SK-N-SH (cell line): ENCODE measurements at regions not wholly inside any gene's neighbourhood (a gene's known extent, or its start where the extent isn't known, plus 50 kb on each side); places are given as distances from the start of the nearest gene placed in this dataset.

Experiments
- CTCF ChIA-PET: fragments of 300-600, 350-600 bp; formaldehyde crosslinking; extraction: SDS; loops from one replicate; lab custom pipeline; 2021; lab: Yijun Ruan, JAX
- POLR2A ChIA-PET: fragments of 350-600 bp; sonication (Branson Sonifier 250); formaldehyde crosslinking; extraction: SDS; loops from one replicate; lab custom pipeline; 2020; ENCODE audit warnings: antibody characterized with exemption, inconsistent platforms; lab: Yijun Ruan, JAX
- DNase-seq: peaks from one replicate; pipeline ENCODE4 v3.0.0; 2012
- H2AFZ ChIP-seq: fragments of 200-600 bp; sonication (generic); 2 replicates; pipeline ENCODE4 v1.8.1; 2016; ENCODE audit warnings: antibody characterized with exemption, mild to moderate bottlenecking, low read depth
- H3F3A ChIP-seq: fragments of 200-600 bp; sonication (generic); replicated peaks from 2 replicates; pipeline ENCODE3; 2016; ENCODE audit warnings: antibody characterized with exemption, mild to moderate bottlenecking; ENCODE audit not compliant: insufficient read depth
- H3K27ac ChIP-seq, 2 experiments: fragments of 200-500 bp in 1 of 2; fragments of 200-600 bp in 1 of 2; sonication (Bioruptor generic) in 1 of 2; sonication (generic), shearing (Covaris generic) in 1 of 2; 2 replicates each; pipeline versions ENCODE4 v1.5.1 to v1.6.1; 2014 to 2016; ENCODE audit warnings: low read depth in 2 of 2, inconsistent platforms in 1 of 2, low read length in 1 of 2, mild to moderate bottlenecking in 1 of 2, mixed read lengths in 1 of 2
- H3K27me3 ChIP-seq: fragments of 200-600 bp; sonication (generic), shearing (Covaris generic); 2 replicates; pipeline ENCODE4 v1.6.1; 2016; ENCODE audit warnings: mixed run types; ENCODE audit not compliant: insufficient read depth
- H3K36me3 ChIP-seq, 2 experiments: fragments of 200-500 bp in 1 of 2; fragments of 200-600 bp in 1 of 2; sonication (Bioruptor generic) in 1 of 2; sonication (generic) in 1 of 2; replicated peaks in 1 of 2; 2 replicates each; pipeline versions ENCODE3 to v1.5.1; 2014 to 2016; ENCODE audit warnings: low read length in 1 of 2, mild to moderate bottlenecking in 1 of 2; ENCODE audit not compliant: insufficient read depth in 2 of 2, control insufficient read depth in 1 of 2
- H3K4me1 ChIP-seq, 2 experiments: fragments of 200-500 bp in 1 of 2; fragments of 200-600 bp in 1 of 2; sonication (Bioruptor generic) in 1 of 2; sonication (generic), shearing (Covaris generic) in 1 of 2; 2 replicates each; pipeline versions ENCODE4 v1.5.1 to v1.6.1; 2014 to 2016; ENCODE audit warnings: low read depth in 1 of 2, low read length in 1 of 2, mixed run types in 1 of 2; ENCODE audit not compliant: insufficient read depth in 2 of 2, control insufficient read depth in 1 of 2
- H3K4me2 ChIP-seq: fragments of 200-600 bp; sonication (generic), shearing (Covaris generic); 2 replicates; pipeline ENCODE4 v1.6.1; 2017; ENCODE audit warnings: mixed run types
- H3K4me3 ChIP-seq, 2 experiments: fragments of 200-500 bp in 1 of 2; fragments of 200-600 bp in 1 of 2; sonication (Bioruptor generic) in 1 of 2; sonication (generic), shearing (Covaris generic) in 1 of 2; 2 replicates each; pipeline versions ENCODE4 v1.5.1 to v1.8.1; 2014 to 2016; ENCODE audit warnings: low read depth in 2 of 2, inconsistent platforms in 1 of 2, low read length in 1 of 2, mild to moderate bottlenecking in 1 of 2, mixed read lengths in 1 of 2, moderate library complexity in 1 of 2
- H3K79me2 ChIP-seq: fragments of 200-600 bp; sonication (generic); 2 replicates; pipeline ENCODE4 v1.8.1; 2017; ENCODE audit warnings: mild to moderate bottlenecking; ENCODE audit not compliant: insufficient read depth
- H3K9ac ChIP-seq: fragments of 200-600 bp; sonication (generic); 2 replicates; pipeline ENCODE4 v1.6.1; 2017; ENCODE audit warnings: mixed run types
- H3K9me2 ChIP-seq: fragments of 200-600 bp; sonication (generic); 2 replicates; pipeline ENCODE4 v1.6.1; 2017; ENCODE audit warnings: mixed run types
- H3K9me3 ChIP-seq: fragments of 200-600 bp; sonication (generic); 2 replicates; pipeline ENCODE4 v1.6.1; 2017; ENCODE audit warnings: mixed run types, mild to moderate bottlenecking, moderate library complexity
- H4K20me1 ChIP-seq: fragments of 200-600 bp; sonication (generic); 2 replicates; pipeline ENCODE4 v1.6.1; 2017; ENCODE audit warnings: mild to moderate bottlenecking, mixed run types; ENCODE audit not compliant: insufficient read depth
- ELF1 ChIP-seq: IDR thresholded peaks from 2 replicates; pipeline ENCODE4 v1.4.0; 2012
- EZH2phosphoT487 ChIP-seq: fragments of 200-600 bp; sonication (generic); IDR thresholded peaks from 2 replicates; pipeline ENCODE4 v1.6.1; 2017; ENCODE audit warnings: low read depth, mixed run types, mild to moderate bottlenecking, antibody characterized with exemption, moderate library complexity, borderline replicate concordance
- FOXJ3 ChIP-seq: sonication (generic); formaldehyde crosslinking; IDR thresholded peaks from 2 replicates; pipeline ENCODE4 v1.5.1; 2020; ENCODE audit warnings: mild to moderate bottlenecking, missing genetic modification reagents
- GABPA ChIP-seq: IDR thresholded peaks from 2 replicates; pipeline ENCODE4 v1.4.0; 2012; ENCODE audit warnings: low read depth, mild to moderate bottlenecking
- JUND ChIP-seq: IDR thresholded peaks from 2 replicates; pipeline ENCODE4 v1.4.0; 2012
- MEF2A ChIP-seq: IDR thresholded peaks from 2 replicates; pipeline ENCODE4 v1.4.0; 2012; ENCODE audit warnings: low read depth, borderline replicate concordance
- MXI1 ChIP-seq: IDR thresholded peaks from 2 replicates; pipeline ENCODE4 v1.6.1; 2012; ENCODE audit warnings: mild to moderate bottlenecking, low read depth, low read length, improper control_type of control experiment
- NFIC ChIP-seq: IDR thresholded peaks from 2 replicates; pipeline ENCODE4 v1.4.0; 2012; ENCODE audit warnings: borderline replicate concordance
- TEAD4 ChIP-seq: IDR thresholded peaks from 2 replicates; pipeline ENCODE4 v1.4.0; 2012; ENCODE audit warnings: mild to moderate bottlenecking, borderline replicate concordance; ENCODE audit not compliant: insufficient read depth
- TF ChIP-seq, protein P1 (sequence below): IDR thresholded peaks from 2 replicates; pipeline ENCODE4 v1.4.0; 2012; ENCODE audit warnings: low read depth, borderline replicate concordance
- TF ChIP-seq, protein P2 (sequence below): IDR thresholded peaks from 2 replicates; pipeline ENCODE4 v1.4.0; 2012; ENCODE audit warnings: low read depth
- TF ChIP-seq, protein P3 (sequence below): fragments of 150-350 bp; IDR thresholded peaks from 2 replicates; pipeline ENCODE4 v1.6.1; 2017; ENCODE audit warnings: antibody characterized with exemption, low read length, low read depth, borderline replicate concordance
- TF ChIP-seq, protein P4 (sequence below): fragments of 200-600 bp; sonication (generic); IDR thresholded peaks from 2 replicates; pipeline ENCODE4 v1.6.1; 2017; ENCODE audit warnings: antibody characterized with exemption, mild to moderate bottlenecking, moderate library complexity
- TF ChIP-seq, protein P5 (sequence below): IDR thresholded peaks from 2 replicates; pipeline ENCODE4; 2012

DNA sequence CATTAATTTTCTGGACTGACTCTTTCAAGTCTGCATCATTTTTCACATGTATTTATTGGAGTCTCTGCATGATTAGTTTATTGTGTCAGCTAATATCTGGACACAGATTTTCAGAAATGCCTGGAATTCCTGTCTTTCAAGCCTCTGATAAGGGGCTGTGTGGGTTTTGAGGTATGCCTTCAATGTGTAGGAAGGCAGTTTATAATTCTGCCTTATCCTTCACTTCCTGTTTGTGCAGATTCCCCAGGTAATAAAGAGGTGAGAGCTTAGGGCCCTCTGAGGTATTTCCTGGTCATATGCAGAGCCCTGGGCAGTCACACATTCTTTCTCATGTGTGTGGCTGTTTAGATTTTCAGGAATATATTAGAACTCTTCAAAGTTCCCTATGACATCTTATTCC is 79.4 kb upstream of the PRKCQ start:
- Histone ChIP-seq H3K9me3 (no peaks in the 10 kb centered on the region), H3F3A (no peaks in the 10 kb centered on the region), H3K4me2 (no peak overlapping the region), H3K4me1 (no peaks in the 10 kb centered on the region), H4K20me1 (no peaks in the 10 kb centered on the region), H3K9ac (no peak overlapping the region), H3K36me3 (no peaks in the 10 kb centered on the region), H3K9me2 (no peaks in the 10 kb centered on the region), H3K27me3 (no peaks in the 10 kb centered on the region), H3K79me2 (no peaks in the 10 kb centered on the region), H2AFZ (no peak overlapping the region), H3K4me3 (no peak overlapping the region), H3K27ac (no peak overlapping the region)
- DNase-seq = no peak
- ChIA-PET POLR2A (no interaction called here), CTCF (interaction anchor here (0.5 to 2.8 kb wide), 2 partner anchors 11 to 80 kb away, joined by 3 to 12 read pairs; no protein-coding TSS in a partner anchor)
- TF ChIP-seq, protein P1, sequence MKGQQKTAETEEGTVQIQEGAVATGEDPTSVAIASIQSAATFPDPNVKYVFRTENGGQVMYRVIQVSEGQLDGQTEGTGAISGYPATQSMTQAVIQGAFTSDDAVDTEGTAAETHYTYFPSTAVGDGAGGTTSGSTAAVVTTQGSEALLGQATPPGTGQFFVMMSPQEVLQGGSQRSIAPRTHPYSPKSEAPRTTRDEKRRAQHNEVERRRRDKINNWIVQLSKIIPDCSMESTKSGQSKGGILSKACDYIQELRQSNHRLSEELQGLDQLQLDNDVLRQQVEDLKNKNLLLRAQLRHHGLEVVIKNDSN = no peak
- TF ChIP-seq GABPA (no peak), TEAD4 (no peak), JUND (no peak), FOXJ3 (CRISPR knock-in tag) (no peak), NFIC (no peak), EZH2phosphoT487 (no peak), ELF1 (no peak), MEF2A (no peak), MXI1 (no peak)
- TF ChIP-seq, protein P2, sequence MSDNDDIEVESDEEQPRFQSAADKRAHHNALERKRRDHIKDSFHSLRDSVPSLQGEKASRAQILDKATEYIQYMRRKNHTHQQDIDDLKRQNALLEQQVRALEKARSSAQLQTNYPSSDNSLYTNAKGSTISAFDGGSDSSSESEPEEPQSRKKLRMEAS = no peak
- TF ChIP-seq, protein P3, sequence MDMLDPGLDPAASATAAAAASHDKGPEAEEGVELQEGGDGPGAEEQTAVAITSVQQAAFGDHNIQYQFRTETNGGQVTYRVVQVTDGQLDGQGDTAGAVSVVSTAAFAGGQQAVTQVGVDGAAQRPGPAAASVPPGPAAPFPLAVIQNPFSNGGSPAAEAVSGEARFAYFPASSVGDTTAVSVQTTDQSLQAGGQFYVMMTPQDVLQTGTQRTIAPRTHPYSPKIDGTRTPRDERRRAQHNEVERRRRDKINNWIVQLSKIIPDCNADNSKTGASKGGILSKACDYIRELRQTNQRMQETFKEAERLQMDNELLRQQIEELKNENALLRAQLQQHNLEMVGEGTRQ = no peak
- TF ChIP-seq, protein P4, sequence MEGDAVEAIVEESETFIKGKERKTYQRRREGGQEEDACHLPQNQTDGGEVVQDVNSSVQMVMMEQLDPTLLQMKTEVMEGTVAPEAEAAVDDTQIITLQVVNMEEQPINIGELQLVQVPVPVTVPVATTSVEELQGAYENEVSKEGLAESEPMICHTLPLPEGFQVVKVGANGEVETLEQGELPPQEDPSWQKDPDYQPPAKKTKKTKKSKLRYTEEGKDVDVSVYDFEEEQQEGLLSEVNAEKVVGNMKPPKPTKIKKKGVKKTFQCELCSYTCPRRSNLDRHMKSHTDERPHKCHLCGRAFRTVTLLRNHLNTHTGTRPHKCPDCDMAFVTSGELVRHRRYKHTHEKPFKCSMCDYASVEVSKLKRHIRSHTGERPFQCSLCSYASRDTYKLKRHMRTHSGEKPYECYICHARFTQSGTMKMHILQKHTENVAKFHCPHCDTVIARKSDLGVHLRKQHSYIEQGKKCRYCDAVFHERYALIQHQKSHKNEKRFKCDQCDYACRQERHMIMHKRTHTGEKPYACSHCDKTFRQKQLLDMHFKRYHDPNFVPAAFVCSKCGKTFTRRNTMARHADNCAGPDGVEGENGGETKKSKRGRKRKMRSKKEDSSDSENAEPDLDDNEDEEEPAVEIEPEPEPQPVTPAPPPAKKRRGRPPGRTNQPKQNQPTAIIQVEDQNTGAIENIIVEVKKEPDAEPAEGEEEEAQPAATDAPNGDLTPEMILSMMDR = no peak
- TF ChIP-seq, protein P5, sequence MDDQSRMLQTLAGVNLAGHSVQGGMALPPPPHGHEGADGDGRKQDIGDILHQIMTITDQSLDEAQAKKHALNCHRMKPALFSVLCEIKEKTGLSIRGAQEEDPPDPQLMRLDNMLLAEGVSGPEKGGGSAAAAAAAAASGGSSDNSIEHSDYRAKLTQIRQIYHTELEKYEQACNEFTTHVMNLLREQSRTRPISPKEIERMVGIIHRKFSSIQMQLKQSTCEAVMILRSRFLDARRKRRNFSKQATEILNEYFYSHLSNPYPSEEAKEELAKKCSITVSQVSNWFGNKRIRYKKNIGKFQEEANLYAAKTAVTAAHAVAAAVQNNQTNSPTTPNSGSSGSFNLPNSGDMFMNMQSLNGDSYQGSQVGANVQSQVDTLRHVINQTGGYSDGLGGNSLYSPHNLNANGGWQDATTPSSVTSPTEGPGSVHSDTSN = no peak
